ENCODE measurements at regions not wholly inside any gene's neighbourhood (a gene's known extent, or its start where the extent isn't known, plus 50 kb on each side); places are given as distances from the start of the nearest gene placed in this dataset.

DNA sequence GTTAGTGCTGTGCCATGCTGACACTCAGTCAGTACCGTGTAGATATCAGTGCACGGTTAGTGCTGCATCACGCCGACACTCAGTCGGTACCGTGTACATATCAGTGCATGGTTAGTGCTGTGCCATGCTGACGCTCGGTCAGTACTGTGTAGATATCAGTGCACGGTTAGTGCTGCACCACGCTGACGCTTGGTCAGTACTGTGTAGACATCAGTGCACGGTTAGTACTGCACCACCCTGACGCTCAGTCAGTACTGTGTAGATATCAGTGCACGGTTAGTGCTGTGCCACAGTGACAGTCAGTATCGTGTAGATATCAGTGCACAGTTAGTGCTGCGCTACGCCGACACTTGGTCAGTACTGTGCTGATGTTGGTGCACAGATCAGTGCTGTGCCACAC lies 102.8 kb upstream of the ZNF469 start:
- TF ChIP-seq POLR2AphosphoS5 (IDR thresholded peaks at IDR 0.05) = no peak
- TF ChIP-seq CTCF (IDR thresholded peaks at IDR 0.05) = no peak
